DMS114 treated with DMSO at 0.1 percent for 48 hours (cell line): ENCODE measurements at regions not wholly inside any gene's neighbourhood (a gene's known extent, or its start where the extent isn't known, plus 50 kb on each side); places are given as distances from the start of the nearest gene placed in this dataset.

Experiments used
- DNase-seq: peaks from one replicate; lab custom pipeline; 2025; ENCODE audit not compliant: unreplicated experiment; lab: John Stamatoyannopoulos, UW

DNA sequence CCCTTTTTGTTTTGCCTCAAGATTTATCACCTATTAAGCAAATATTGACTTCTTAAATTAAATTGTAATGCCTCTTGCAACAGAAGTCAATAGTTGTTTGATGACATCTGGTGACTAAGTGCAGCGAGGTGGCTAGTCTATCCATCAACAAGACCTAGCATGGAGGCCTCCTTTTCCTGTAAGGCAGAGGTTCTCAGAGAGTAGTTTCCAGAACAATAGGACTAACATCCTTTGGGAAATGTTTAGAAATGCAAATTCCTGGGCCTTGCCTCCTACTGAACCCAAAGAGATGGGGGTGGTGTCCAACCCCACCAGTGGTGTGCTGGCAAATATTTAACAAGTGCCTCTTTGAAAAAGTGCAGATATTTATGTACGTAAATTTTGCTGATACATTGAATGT lies 143.7 kb downstream of the SCP2D1 start:
- no peak for DNase-seq

DNA sequence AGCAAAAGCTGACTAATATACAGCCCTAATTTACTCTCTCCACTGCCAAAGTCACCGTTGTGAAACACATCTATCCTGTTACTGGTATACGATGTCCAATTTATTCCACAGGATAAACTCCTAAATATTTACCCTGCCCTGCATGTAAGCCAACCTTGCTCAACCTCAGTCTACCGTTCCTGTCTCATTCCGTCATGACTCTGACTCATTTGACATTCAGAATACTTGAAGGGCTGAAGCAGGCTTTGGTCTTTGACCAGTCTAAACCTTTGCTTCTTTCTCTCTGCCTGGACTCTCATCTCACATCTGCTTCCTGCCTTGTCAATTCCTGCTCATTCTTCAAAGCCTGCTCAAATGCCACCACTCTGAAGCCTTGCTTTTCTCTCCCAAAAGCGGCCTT lies 157.5 kb downstream of the SCP2D1 start:
- no peak for DNase-seq

DNA sequence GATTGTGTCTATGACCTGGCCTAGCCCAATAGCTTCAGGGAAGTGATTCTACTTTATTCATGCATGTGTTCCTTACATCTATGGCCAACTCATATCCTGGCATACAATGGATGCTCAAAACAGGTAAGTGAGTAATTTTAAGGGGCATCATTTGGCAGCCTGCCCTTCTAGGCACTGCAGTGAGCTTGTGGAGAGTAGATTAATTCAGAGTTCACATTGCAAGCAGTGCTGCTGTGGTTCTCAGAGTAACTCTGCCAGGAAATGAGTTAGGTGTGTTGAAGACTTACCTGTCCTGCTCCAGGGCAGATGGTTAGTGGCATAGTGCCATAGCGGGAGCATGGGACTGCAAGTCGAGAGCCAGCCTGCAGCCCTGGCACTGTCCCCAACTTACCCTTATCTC lies 158.0 kb downstream of the SCP2D1 start:
- no peak for DNase-seq

DNA sequence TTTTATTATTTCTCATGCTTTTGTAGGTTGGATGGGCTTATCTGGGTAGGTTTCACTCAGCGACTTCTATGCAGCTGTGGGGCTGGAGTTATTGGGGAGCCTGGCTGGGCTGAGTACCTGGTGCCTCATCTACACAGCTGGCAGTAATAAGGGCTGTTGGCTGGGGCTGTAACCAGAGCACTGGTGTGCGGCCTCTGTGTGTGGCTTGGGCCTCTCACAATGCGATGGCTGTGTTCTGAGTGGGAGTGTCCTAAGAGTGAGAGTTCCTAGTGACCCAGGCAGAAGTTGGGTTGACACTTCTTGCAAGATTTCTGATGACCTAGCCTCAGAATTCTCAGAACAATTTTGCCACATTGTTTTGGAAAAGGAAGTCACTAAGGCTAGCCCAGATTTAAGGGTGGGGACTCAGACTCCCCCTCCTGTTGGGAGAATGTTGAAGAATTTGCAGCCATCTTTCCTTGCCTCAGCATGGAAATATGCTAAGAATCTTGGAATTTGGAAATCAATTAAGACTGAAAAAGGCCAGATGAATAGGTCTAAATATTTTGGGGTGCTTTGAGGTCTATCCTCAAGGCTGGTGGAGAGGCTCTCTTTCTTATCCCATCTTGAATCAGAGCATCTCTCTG lies 158.8 kb downstream of the SCP2D1 start:
- DNase-seq = no peak

DNA sequence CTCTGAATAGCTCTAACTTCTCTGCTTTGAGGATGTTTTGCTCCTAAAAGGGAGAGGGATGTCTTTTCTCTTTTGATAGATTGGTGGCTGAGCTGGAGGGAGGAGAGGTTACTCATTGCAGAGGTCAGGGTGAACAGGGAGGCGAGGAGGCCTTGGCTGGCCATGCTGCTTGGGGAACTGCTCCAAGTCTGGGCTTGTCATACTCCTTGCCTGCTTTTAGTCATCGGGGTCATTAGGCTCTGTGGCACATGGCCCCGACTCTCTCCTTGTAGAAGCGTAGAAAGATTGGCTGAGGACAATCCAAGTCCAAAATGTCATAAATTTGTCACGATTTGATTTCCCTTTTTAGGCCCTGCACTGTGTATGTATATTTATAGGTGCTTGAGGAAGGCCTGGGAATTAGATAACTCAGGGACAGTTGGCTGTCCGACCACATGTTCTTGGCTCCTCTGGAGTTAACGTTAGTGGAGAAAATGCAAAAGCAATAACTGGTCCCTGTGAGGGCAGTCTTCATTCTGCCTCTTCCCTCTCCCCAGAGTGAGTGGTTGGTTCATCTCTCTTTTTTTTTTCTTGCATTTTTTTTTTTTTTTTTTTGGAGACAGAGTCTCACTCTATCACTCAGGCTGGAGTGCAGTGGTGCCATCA lies 160.1 kb downstream of the SCP2D1 start:
- DNase-seq = no peak

DNA sequence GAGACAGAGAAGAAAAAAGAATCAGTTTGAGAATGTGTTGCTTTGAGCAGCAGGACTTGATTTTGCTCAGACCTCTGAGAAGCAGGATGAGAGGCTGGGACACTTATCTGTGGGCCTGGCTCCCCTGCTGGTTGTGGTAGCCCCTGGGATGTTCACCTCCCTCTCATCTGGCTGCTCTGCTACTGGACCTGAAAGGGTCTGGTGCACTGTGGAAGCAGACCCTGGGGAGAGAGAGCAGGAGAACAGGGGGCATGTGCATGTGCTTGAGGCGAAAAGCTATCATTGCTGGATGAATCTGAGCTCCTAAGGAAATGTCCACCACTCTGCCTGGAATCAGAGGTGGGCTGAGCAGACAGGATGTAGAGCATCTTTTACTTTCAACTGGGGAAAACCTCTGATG lies 161.1 kb downstream of the SCP2D1 start:
- DNase-seq = no peak

DNA sequence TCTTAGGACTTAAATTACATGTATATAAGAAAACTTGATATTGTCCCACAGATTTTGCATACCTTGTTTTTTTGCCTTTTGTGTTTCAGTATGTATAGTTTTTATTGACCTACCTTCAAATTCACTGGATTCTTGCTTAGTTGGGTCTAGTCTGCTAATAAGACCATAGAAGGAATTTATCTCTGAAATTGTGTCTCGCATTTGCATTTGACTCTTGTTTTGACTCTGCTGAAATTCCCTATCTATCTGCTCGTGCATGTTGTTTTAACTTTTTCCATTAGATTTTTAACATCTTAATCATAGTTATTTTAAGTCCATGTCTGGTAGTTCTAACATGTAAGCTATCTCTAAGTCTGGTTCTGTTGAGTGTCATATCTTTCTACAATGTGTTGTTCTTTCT lies 163.9 kb downstream of the SCP2D1 start:
- no peak for DNase-seq

DNA sequence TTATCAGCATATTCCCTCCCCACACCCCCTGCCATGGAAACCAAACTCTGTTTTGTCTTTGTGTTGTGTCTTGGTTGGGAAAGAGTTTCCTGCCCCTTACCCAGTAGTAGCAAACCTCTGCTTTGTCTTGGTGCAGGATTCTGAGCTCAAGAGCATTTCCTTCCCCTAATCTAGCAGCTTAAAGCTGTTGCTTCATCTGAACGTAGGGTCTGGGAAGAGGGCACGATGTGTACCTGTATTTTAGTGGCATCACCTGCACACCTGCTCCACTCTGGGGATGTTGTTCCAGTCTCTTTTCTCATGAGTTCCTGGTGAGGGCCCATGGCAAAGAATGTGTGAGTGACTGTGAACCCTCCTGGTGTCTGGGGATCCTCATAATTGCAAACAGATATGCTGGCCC lies 164.7 kb downstream of the SCP2D1 start:
- DNase-seq = no peak

DNA sequence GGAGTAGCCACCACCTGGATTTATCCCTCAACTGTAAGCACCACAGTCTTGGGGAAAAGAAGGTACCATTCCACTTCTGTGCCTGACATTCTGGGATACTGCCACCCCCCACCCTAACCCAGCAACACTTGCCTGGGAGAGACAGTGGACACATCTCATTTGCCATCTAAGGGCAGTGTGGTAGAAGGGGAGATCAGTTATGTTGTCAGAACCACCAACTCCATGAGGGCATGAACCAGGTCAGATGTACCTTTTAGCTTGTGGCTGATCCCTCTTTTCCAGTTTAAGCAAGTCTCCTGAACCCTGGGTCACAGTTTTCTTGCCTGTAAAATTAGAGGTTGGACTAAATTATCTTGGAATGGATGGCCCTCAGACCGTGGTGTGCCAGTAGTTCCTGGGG lies 165.5 kb downstream of the SCP2D1 start:
- DNase-seq = no peak

DNA sequence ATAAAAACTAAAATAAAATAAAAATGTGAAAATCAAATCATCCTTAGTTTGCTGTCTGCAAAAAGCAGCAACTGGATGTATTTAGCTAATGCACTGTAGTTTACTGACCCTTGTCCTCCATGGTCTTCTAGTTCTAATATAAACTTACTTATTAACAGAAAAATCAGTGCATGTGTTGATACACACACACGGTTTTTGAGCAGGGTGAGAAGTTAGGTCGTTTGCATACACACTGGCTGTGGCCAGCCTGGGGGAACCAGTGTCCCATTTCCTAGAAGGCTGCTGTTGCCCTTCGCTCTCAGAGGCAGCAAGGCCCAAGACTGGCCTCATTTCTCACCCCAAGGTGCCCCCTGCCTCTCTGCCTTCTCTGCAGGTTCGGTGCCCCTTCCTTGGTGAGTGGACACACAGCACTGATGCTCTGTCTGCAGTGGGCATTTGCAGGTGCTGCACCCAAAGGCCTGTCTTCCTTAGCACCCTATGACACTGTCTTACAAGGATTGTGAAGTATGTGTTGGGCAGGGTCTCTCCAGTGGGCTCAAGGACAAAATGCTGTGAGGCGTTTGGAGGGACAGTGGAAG lies 168.5 kb downstream of the SCP2D1 start:
- no peak for DNase-seq

DNA sequence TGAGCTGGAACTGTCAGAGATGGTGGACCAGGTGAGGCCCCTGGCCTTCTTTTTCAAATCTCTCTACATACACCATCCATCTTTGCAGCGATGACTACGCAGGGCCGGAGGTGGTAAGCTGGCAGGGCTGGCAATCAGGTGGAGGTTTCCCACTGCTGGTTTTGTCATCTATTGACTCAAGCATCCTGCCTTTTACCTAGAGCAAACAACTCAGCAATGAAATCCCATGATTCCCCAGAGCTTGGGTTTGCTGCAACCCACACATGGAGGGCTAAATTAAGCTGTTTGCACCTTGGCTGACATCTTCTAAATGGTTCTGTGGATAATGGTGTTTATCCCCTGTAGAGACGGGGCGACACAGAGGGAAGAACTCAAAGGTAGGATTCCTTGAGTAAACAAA lies 170.2 kb downstream of the SCP2D1 start:
- no peak for DNase-seq

DNA sequence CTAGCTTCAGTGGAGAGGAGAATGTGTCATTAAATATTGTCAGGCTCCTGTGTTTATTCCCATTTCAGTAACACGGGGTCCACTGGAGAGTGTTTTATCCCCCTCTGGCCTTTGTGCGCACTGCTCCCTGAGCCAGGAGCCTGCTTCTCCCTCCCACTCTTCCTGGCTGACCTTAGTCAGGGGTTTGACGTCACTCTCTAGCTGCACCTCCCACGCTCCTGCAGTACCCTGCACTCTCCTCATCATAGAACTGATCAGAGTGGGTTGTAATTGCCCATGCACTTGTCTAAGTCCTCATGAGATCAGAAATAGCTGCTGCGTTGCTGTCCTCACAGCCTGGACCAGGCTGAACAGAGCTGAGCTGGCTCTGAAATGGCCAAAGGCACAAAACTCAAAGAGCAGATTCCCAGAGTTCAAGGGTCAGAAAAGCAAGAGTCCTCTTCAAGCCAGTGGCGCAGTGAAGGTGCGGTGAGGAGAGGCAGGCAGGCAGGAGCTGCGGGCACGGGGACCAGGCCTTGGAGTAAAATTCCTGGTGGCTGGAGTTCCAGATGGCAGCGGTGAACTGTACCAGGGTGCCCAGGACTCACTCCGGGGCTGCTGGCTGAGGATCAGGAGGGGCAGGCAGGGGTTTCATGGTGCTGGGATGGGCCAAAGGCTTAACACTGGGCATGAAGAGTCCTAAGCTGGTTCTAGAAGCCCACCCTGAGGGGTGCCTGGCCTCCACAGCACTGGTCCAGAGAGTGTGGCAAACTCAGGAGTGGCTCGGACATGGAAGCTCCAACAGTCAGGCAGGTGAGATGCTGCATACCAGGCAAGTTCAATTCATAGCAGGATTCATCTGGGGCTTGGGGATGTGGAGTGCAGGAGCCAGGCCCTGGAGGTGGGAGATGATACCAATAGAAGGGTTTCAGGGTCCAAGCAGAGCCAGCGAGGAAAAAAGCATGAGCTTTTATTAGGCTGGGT lies 170.9 kb downstream of the SCP2D1 start:
- DNase-seq = no peak

DNA sequence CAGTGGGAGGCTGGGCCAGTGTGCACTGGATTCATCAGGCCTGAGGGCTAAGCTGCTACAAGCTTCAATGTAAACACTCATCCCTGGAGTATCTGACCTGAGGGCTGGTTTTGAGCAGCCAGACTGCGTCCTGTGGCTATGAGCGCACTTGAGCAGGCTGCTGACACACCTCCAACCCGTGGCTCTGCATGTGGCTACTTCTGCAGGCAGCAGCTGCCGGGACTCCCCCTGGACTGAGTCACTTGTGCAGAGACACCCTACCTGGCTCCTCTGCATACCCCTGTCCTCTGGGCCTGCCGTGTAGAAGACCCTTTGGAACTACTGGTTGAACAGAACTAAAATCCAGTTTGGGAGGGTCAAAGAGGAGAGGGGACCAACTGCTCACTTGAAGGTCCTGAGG lies 172.0 kb downstream of the SCP2D1 start:
- no peak for DNase-seq

DNA sequence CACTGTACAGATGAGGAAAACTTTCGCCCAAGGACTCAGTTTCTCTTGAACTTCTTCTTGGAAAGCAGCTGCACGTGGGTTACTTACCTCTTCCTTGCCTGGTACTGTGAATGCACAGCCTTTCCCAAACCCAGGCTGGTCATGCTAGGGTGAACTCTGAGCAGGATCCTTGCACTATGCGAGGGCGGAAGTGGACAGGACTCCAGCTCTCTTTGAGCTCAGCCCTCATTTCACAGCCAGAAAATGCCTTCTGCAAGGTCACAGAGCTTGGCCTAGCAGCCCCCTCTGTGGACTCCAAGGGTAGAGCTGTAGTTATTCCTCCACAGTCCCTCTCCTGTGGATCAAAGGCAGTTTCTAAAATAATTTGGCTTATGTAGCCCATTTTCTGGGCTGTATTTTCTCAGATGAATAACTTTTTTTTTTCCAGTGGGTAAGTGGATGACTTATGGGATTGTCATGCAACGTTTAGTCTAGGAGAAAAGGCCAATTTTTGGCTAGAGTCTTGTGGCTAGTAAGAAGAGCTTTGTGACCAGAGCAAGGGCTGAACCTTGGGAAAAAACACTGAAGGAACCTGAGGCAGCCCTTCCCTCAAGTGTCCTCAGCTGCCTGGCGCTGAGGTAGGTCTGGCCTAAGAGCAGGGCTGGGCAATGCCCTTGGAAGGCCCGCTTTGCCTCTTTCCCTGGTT lies 172.7 kb downstream of the SCP2D1 start:
- DNase-seq = no peak

DNA sequence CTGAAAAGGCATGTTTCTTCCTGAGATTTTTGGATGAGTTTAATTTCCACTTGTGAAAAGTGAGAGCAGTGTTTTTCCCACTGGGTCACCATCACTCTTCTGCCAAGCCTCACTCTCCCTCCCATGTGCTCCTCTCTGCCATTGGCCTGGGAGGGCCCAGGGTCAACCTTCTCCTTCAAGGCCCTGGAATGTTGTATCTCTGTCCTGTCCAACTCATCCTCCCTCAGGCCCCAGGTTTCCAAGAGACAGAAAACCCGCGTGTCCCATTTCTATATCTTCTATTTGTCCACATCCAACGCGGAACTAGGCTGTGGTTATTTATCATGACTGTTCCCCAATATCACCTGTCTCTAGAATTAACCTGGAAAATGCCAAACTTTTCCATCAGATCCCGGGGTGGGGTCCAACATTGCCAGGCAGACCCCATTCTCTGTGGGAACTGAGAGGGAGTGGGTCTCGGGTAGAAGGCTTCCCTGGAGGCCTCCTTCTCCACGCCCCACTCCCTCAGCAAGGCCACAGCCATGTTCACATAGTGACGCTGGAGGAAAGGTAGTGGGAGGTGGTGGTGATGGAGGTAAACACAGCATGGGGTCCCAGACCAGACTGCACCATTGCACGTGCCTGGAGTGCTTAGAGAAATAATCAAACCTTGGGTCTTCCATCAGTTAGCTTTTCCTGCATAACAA lies 173.5 kb downstream of the SCP2D1 start:
- DNase-seq = no peak

DNA sequence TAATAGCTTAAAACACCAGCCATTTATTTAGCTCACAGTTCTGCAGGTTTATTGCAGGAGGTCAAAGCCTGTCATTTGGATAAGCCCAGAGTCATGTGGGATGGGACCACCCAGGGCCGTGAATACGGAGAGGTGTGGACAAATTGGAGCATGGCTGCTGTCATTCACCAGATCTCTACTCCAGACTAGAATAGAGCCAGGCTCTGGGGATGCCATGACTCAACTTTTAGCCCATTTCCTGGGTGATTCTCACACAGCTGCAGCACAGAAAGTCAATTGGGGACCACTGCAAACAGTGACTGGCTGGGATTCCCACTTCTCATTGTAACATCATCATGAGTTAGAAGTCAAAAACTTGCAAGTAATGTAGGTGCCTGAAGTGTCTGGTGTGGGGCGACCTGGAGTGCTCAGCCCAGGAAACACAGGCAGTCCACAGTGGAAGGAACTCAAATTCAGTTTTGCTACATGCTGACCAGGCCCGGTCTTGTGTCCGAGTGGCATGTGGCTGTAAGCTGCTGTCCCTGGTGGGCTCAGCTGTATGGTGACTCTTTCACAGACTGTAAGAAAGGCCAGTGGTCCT lies 174.3 kb downstream of the SCP2D1 start:
- no peak for DNase-seq

DNA sequence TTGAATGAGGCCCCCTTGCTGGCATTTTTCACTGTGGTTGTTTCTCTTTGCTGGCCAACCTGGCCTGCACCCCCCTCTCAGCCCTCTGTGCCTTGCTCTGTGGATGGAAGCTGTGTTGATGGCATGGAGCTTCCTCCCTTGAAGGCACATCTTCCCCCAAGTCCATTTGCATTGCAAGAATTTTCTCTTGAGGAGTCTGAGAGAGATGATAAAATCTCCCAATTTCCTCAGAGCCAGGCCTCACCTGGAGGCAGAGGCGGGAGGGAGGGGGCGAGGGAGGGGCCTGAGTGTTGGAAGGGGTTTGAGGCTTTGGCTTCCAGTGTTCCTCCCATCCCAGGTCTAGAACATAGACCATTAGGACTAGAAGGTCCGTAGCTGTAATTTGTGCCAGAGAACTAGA lies 175.1 kb downstream of the SCP2D1 start:
- DNase-seq = no peak

DNA sequence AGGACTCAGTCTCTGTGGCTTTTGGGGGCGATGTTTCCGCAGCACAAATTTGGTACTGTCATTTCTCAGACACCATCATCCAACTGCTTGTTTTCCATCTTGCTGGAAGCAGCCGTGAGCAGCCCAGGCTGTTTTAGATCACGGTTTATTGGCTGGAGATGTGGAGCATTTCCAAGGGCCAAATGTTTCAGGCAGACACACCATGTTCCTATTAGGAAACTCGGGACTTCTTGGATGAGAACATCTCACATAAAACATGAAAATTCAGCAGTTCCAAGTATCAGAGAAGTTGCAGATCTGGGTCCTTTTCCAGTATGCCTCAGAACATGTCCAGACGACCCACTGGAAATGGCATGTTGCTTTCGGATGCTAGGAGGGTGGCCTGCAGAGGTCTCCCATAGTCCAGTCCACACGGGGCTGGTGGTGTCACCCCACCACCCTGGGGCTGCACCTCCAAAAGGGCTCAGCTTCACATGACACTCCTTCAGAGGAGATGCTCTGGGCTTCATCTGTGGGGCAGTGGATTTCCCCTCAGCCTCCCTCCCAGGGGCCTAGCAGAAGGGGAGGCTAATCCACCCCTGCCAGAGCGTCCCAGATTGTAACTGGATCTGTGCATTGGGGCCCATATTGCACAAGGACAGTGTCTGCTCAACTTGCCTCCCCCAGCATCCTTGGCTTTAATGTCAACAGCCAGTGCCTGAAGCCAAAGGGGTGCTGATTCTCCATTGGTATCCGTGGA lies 176.3 kb downstream of the SCP2D1 start:
- DNase-seq = no peak

DNA sequence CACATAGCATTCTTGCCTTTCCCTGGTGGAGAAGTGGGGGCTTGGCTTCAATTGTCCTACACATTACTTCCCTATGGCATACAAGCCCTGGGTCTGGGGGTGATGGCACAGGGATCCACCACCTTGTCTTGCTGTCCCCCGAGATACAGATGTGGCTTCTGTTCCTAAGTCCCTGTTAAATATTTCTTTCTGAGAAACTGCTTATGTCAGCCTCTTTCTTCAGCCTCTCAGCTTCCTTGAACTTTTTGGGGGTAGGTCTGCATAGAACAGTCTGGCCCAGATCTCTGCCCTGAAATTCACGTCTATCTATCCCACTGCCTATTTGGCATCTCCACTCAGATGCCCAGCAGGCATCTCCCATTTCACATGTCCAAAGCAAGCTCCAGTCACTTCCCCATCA lies 177.4 kb downstream of the SCP2D1 start:
- DNase-seq = no peak

DNA sequence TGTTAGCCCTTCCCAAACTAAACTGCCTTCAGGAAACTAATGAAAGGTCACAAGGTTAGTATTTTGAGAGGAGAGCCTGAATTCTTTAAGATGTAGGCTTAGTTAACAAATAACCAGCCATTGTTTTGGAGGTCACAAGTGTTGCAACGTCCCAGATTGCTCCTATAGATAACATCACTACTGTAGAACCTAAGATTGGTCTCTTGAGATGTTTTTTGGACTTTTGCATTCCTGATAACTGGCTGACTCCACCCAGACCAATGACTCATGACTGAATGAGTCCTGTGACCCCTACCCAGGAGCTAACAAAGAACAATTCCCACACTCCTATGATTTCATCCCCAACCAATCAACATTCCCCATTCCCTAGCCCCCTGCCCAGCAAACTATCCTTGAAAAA lies 178.8 kb downstream of the SCP2D1 start:
- DNase-seq = no peak
